Tibial nerve (tissue), 4 donors: ENCODE measurements at regions not wholly inside any gene's neighbourhood (a gene's known extent, or its start where the extent isn't known, plus 50 kb on each side); places are given as distances from the start of the nearest gene placed in this dataset.

Source experiments
- EP300 ChIP-seq, 2 donors: sonication (generic); formaldehyde crosslinking; IDR thresholded peaks; one replicate each; pipeline ENCODE4 v1.6.1; 2017; ENCODE audit warnings: antibody characterized with exemption in 2 of 2, mild to moderate bottlenecking in 1 of 2
- POLR2A ChIP-seq, 2 donors: fragments of 450-650 bp; IDR thresholded peaks; one replicate each; pipeline ENCODE4 v1.6.1; 2017; ENCODE audit warnings: antibody characterized with exemption in 2 of 2, mild to moderate bottlenecking in 2 of 2, moderate library complexity in 2 of 2
- TF ChIP-seq, protein P1 (sequence below), 5 experiments: fragments of 200-600 bp in 3 of 5; fragments of 450-650 bp in 2 of 5; sonication (generic) in 3 of 5; IDR thresholded peaks; one replicate each; pipeline ENCODE4 v1.5.1; 2016 to 2019; ENCODE audit warnings: antibody characterized with exemption in 5 of 5, mild to moderate bottlenecking in 3 of 5, moderate library complexity in 2 of 5

DNA sequence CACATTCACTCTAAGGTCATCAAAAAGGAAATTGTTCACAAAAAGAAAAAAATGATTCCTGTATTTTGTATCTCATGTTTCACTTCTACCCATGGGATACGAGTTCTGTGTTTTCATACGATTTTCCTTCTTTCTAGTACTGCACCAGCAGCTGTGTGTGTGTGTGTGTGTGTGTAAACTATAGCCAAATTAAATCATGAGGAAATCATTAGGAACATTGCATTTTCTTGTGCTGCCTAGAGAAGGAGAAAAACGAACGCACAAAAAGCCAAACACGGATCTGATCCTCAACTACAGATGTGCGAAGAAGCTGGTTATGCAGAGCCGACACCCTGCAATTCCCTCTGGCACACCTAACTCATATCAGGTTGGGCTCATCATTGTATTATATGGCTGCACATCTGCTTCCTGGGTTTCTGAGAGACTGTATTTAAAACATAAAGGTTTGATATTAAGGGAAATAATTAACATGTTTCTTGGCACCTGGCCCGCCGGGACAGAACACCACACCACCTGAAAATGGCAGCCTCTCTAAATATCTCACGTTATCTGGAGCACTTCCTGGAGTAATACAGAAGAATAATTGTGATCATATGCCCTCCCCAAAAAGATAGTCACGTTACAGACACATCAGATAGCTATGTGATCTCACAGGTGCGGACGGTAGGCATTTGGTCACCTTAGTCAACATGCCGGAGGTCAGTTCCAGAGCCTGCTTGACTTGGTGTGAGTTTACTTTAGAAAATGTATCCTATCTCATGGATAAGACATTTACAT, 586.3 kb upstream of the SALL3 start:
- no peak for TF ChIP-seq POLR2A (IDR thresholded peaks at IDR 0.05)
- TF ChIP-seq, protein P1, sequence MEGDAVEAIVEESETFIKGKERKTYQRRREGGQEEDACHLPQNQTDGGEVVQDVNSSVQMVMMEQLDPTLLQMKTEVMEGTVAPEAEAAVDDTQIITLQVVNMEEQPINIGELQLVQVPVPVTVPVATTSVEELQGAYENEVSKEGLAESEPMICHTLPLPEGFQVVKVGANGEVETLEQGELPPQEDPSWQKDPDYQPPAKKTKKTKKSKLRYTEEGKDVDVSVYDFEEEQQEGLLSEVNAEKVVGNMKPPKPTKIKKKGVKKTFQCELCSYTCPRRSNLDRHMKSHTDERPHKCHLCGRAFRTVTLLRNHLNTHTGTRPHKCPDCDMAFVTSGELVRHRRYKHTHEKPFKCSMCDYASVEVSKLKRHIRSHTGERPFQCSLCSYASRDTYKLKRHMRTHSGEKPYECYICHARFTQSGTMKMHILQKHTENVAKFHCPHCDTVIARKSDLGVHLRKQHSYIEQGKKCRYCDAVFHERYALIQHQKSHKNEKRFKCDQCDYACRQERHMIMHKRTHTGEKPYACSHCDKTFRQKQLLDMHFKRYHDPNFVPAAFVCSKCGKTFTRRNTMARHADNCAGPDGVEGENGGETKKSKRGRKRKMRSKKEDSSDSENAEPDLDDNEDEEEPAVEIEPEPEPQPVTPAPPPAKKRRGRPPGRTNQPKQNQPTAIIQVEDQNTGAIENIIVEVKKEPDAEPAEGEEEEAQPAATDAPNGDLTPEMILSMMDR (IDR thresholded peaks at IDR 0.05) = no peak
- TF ChIP-seq EP300 (IDR thresholded peaks at IDR 0.05) = no peak
